Brain pericyte (primary cell): ENCODE measurements at regions not wholly inside any gene's neighbourhood (a gene's known extent, or its start where the extent isn't known, plus 50 kb on each side); places are given as distances from the start of the nearest gene placed in this dataset.

ENCODE experiments used
- DNase-seq: peaks from one replicate; pipeline ENCODE4 v3.0.0-alpha.2; 2012; ENCODE audit warnings: low read depth, low spot score

DNA sequence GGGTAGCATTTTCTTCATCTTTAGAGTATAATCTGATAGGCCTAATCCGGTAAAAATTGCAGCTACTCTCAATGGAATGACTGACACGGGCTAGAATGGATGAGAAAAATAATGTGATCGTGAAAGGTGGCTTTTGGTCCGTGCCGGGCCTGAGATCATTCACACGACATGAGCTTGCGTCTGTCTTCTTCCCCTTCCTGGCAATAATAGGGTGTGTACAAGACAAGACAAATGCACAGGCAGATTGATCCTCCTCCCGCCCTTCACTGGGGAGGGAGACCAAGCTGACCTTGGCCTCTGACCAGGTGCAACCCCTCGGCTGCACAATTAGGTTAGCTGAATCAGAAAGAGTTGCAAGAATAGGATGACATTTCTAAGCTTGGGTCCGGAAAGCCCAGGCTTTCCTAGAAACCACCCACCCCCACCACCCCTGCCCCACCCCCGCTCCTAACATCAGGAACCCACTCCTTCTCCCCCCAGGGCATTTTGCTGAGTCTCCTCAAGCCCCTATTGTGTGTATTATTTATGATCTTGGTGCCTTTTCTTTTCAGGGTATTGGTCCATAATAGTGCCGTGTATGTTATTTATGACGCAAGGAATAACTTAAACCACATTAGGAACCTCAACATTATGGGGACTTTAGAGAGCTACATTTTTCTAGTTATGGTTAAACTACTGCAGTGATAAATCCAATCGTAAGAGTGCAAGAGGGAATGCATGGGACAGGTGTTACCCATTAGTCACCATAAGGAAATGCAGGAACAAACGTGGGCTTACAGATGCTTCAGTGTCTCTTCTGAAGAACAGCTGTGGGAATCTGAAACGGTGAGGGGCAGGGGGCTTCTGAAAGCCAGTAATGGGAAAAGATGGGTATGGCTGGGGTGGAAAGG, 540.1 kb upstream of the PSMD7 start:
- DNase-seq: no peak

DNA sequence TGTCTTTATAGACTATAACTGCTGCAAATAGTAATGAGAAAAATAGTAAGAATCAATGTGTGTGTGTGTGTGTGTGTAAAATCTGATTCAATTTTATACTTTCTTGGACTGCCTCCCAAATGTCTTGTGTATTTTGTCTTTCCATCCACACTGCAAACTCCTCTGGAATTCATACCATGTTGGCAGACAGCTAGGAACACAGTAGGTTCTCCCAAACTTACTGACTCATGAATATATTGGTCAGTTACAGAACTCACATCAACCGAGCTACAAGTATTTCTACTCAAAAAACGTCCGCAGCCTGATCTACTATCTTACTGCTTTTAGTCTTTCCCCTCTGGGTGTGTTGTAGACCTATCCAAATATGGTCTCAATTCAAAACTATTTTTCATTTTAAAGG, 542.7 kb upstream of the PSMD7 start:
- DNase-seq: peak; percentile 82

DNA sequence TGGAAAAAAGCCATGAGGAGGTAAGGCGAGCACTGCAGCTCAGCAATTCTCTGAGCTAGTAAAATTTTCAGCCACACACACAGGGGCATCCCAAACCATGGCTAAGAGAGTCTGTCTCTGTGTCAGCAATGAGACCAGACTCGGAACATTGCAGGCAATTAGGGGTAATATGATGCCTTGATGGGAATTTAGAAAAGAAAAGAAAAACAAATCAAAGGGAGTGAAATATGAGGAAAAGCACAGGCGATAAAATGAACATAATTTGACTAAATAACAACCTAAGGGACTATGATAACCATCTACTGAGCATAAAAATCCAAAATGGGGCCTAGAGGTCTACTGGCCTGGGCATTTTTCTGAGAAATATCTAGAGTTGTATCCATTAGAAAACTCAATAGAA, 546.0 kb upstream of the PSMD7 start:
- no peak for DNase-seq

- no peak for DNase-seq
These were observed 549.3 kb upstream of the PSMD7 start for GRCh38 chr16:73747328-73747727.

DNA sequence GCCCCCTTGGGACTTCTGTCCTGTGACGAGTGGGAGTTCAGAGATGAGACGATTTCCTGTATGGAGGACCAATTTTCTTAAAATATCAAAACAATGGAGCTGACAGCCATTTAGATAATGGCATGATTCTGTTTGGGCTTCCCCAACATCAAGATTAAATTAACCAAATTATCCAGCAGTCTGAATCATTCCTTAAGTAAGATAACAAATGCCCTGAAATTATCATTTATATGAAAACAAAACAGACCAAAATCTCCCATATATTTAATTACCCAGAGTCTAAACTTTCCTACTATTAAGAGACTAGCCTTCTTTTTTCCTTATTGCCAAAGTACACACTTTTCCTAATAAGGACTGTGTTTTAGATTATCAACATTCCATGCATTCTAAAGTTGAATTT, 550.1 kb upstream of the PSMD7 start:
- no peak for DNase-seq

- no peak for DNase-seq
These were observed 552.7 kb upstream of the PSMD7 start for GRCh38 chr16:73743665-73744496.

GRCh38 chr16:73739049-73739769, 557.4 kb upstream of the PSMD7 start:
- DNase-seq: no peak

DNA sequence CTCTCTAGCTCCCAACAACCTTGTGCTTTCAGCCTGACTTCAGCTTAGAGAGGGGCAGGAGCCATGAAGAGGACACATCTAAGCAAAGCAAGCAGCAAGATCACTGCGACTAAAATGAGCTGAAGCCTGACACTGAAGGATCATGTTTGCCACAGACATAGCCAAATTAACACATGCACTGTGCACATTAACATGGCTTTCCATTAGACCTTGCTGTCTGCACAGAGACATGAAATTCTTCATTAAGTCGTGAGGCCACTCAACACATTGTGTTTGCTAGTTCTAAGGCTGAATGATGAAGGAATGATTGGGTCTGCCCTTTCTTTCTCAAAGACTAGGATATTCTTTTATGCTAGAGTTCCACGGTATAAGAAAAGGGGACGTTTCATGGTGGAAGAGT, 558.3 kb upstream of the PSMD7 start:
- no peak for DNase-seq

- DNase-seq: no peak
These were observed 559.0 kb upstream of the PSMD7 start for GRCh38 chr16:73737637-73738036.

- no peak for DNase-seq
These were observed 560.7 kb upstream of the PSMD7 start for GRCh38 chr16:73735954-73736353.

GRCh38 chr16:73735018-73735417, 561.6 kb upstream of the PSMD7 start:
- DNase-seq: no peak

DNA sequence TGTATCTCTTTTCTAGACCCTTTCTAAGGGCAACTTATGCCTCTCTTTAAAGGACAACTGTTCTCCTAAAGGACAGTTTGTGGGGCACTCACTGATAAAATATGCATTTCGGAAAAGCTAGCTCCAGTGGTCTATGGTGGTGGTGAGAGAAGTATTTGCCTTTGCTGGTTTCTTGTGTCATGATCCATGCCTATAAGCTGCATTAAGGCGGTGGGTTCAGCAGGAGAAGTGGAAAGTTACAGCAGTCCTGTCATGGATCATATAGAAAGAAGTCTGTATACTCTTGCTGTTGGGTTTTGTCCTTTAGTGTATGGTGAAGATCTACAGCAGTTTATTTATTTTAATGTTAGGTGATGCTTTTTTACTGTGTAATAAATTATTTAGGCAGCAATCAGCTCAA, 563.9 kb upstream of the PSMD7 start:
- no peak for DNase-seq

GRCh38 chr16:73732143-73732542, 564.5 kb upstream of the PSMD7 start:
- DNase-seq: no peak

- DNase-seq: no peak
These were observed 566.0 kb upstream of the PSMD7 start for GRCh38 chr16:73730481-73731090.

- DNase-seq: no peak
These were observed 571.5 kb upstream of the PSMD7 start for GRCh38 chr16:73725156-73725555.

DNA sequence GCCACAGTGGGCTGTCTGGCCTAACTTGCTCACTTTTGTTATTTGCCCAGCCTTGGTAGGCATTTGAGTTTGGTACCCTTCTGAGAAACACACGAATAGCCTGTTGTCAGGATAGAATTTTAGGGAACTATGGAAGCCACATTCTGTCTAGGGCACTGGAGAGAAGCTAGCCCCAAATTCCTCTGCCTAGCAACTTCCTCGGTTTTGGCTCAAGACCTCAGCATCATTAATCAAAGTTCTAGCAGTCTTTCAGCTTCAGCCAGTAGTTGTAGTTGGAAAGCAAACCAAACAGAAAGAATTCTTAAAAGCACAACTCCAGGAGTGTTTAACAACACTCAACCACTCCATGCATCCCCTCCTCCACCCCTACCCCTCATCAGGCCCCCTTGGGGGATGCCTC, 572.1 kb upstream of the PSMD7 start:
- no peak for DNase-seq

GRCh38 chr16:73717266-73717974, 579.2 kb upstream of the PSMD7 start:
- no peak for DNase-seq

- no peak for DNase-seq
These were observed 581.6 kb upstream of the PSMD7 start for GRCh38 chr16:73714976-73715375.

DNA sequence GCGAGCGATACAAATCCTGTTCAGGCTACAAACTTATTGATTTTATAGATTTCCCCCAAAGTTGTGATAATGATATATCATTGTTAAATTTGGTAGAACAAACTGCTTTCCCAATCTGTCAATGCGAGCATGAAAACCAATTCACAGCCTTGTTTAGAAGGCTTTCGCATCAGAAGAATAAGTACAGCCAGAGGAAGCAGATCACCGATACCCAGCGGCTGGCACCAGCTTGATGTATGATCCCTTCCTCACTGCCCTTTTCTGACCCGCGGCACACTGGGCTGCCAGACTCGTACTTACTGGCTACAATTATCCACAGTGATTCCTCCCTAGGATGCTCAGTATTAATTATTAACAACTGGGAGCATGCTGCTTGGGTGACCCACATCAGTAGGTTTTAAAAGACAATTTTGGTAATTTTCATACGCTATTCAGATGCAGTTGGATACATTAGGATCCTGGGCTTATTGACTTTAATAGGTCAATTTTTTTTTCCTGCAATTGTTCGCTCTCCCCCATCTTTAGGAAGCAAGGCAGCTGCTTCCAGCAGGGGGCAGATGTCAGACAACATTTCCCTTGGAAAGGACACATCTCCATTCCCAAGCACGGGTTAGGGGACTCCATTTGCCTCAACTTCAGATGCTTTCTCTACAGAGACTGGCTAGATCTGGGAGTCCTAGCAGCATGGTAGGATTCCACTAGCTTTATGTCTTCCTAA, 582.7 kb upstream of the PSMD7 start:
- no peak for DNase-seq

DNA sequence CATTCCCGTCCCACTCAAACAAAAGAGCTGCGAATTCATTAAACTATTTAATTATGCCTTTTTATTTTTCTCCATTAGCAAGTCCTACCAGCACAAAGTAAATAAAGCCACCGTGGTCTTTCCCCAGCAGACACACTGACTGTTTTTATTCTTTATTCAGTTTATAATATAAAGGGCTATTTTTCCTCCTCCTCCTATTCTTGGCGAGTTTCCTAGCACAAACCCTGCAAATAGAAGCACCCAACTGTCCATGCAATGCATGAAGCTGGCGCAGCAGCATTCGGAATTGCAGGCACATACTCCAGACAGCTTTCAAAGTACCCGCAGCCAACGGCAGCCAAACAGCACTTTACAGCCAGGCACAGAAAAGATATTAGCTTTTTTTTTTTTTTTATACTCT, 583.4 kb upstream of the PSMD7 start:
- no peak for DNase-seq
